AG09319 (cell line): ENCODE measurements at regions not wholly inside any gene's neighbourhood (a gene's known extent, or its start where the extent isn't known, plus 50 kb on each side); places are given as distances from the start of the nearest gene placed in this dataset.

Experiments used
- DNase-seq: peaks from one replicate; pipeline ENCODE4 v3.0.0-alpha.2; 2010; ENCODE audit warnings: low read depth; ENCODE audit errors: extremely low read depth
- TF ChIP-seq, protein P1 (sequence below): IDR thresholded peaks from 2 replicates; pipeline ENCODE4 v1.5.1; 2011; ENCODE audit warnings: low read depth, mild to moderate bottlenecking, inconsistent platforms, low read length, moderate library complexity

DNA sequence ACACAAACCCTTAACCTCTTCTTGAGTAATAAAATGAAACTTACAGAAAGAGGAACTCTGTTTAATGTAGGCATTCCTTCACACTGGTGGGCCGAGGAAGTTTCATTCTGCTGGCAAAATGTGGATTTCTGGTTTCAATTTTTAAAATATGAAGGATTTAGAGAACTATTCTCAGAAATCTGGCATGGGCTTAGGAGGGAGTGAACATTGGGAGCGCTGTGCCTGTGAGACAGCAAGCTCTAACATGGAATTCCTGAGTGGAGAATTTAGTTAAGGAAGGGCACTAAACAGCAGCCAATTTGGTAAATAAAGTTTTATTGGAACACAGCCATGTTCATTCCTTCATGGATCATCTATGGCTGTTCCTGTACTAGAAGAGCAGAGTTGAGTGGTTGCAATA lies 751.8 kb upstream of the IGFBP3 start:
- TF ChIP-seq, protein P1, sequence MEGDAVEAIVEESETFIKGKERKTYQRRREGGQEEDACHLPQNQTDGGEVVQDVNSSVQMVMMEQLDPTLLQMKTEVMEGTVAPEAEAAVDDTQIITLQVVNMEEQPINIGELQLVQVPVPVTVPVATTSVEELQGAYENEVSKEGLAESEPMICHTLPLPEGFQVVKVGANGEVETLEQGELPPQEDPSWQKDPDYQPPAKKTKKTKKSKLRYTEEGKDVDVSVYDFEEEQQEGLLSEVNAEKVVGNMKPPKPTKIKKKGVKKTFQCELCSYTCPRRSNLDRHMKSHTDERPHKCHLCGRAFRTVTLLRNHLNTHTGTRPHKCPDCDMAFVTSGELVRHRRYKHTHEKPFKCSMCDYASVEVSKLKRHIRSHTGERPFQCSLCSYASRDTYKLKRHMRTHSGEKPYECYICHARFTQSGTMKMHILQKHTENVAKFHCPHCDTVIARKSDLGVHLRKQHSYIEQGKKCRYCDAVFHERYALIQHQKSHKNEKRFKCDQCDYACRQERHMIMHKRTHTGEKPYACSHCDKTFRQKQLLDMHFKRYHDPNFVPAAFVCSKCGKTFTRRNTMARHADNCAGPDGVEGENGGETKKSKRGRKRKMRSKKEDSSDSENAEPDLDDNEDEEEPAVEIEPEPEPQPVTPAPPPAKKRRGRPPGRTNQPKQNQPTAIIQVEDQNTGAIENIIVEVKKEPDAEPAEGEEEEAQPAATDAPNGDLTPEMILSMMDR = no peak
- peak; percentile 10 for DNase-seq

DNA sequence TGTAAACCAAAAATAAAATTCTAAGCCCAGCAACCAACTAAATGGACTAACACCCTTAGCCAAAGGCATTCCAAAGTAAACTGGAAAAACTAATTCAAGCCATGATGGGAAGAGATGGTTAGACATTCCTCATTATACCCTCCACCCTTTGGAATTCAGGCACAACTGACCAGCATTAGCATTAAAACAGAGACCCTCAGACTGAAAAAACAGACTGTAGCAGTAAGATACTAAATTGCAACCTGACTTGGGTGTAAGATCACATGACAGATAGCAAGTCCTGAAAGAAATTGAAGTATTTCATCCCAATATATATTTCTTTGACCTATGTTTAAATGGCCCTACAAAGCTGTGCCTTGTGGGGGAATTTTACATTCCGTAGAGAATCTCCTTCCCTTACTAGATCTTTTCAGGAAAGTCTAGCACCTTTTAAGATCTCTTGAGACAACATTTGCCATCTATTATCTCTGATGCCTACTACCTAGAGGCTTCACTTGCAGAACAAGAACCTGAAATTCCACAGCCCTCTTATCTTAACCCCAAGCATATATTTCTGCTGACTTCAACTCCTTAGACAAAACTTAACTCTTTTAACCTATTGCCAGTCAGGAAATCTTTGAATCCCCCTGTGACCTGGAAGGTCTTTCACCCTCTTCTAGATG lies 750.2 kb upstream of the IGFBP3 start:
- no peak for DNase-seq
- TF ChIP-seq, protein P1 = no peak

DNA sequence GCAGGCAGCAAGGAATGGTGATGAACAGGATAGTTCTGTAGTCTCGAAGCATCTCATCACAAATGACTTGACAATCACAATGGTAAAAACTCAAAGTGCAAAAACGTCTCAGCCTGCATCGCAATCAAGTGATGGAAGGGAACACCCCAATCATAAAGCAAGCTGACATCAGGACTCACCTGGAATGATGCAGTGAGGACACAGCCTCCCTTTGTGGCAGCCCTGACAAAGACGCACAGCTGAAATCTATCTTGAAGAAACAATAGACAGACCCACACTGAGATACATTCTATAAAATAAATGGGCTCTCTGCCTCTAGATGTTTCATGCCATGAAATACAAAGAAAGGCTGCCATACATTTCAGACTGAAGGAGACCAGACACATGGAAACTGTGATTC lies 748.0 kb upstream of the IGFBP3 start:
- DNase-seq = no peak
- TF ChIP-seq, protein P1 = no peak

DNA sequence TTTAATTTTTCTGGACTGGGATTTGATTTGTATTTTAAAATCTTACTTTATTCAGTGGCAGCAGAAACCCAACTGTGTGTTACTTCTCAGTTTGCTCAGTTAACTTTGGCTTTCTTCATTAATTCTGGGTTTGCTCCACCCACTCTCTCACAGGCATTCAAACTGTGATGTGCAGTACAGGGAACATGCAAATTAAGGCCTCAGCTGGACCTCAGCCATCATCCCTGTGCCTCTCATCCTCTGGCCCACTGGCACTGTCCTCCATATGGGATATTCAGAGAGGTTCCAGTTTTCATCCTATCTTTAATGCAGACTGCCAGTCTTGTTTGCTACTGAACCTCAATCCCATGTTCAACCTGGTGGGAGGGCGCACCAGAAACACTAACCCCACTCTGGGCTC lies 743.4 kb upstream of the IGFBP3 start:
- no peak for DNase-seq
- TF ChIP-seq, protein P1 = no peak

DNA sequence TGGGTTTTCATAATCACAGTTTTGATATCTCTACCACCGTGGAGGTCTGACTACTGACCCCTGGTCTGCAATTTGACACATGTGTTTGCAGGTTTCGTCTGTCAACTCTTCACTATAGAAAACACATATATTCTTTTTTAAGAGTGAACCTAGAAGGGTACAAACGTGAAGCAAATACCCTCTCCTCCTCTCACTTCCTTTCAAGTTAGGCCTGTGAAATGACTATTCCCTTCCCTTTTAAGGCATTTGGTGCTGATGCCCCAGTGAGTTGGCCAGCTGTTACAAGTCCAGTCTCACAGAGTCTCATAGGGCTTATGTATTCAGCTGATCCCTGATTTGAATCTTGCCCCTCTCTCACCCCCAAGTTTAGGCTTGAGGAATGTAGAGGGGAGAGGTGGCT lies 742.0 kb upstream of the IGFBP3 start:
- TF ChIP-seq, protein P1 = no peak
- no peak for DNase-seq

DNA sequence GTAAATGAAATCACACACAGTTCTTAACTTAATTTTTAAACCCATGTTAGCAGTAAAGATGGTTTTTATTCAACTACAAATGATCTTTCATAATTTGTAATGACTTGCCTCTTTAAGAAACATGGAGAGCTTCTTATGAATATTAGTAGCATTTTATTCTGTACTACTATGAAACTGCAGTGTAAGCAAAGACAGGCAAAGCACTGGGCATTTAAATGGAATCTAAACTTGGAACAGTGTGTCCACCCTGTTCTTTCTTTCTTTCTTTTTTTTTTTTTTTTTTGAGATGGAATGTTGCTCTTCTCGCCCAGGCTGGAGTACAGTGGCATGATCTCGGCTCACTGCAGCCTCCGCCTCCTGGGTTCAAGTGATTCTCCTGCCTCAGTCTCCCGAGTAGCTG lies 740.4 kb upstream of the IGFBP3 start:
- TF ChIP-seq, protein P1 = no peak
- no peak for DNase-seq

DNA sequence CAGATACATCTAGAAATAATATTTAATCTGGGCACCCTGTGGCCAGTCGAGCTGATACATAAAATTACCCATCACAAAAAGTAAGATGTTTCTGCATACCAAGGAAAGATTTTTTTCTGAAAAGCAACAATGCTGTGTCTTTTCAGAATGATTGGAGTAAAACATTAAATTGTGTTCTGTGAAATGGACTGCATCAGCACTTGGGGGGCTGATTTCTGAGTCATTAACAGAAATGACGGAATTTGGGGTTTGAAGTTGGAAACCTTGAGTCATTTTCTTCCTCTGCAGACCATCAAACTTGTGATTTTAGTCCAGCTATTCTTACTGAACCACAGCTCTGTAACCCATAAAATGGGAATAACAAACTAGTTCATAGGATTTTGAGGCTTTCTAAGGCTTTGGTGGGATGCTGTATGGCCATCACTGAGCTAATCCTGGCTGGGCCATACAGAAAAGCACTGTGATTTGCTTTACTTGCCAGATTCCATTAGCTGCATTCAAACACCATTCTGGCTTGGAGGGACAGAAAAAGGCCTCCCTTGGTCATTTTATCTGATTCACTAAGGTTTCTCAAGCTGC lies 739.4 kb upstream of the IGFBP3 start:
- TF ChIP-seq, protein P1 = no peak
- no peak for DNase-seq
